ENCODE measurements at regions not wholly inside any gene's neighbourhood (a gene's known extent, or its start where the extent isn't known, plus 50 kb on each side); places are given as distances from the start of the nearest gene placed in this dataset.

DNA sequence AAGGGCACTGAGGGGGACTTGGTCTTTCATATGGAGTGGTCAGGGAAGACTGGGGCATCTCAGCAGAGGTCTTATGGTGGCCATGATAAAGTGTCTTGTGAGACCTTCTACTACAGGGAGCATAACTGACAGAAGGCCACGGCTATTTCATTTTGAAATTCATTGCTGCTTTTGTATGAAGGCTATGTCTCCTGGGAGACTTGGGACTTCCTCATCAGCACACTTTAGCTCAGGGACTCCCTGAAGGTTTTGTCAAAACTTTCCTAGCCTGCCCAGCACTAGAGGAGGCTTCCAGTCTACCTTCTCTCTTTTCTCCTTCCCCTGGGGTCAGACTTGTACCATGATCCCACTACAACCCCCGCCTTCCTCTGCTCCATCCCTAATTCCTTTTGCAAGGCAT lies 77.2 kb upstream of the RASGRF1 start:
- intact Hi-C loops (cut with micrococcal nuclease; ENCODE audit: unreplicated experiment): no loop called here
- Mint-ChIP-seq H3K27me3 (ENCODE audit: unreplicated experiment) (no peaks in the 10 kb centered on the region), H3K36me3 (ENCODE audit: insufficient read depth, unreplicated experiment) (no peaks in the 10 kb centered on the region), H3K4me3 (ENCODE audit: low read depth, unreplicated experiment) (no peak overlapping the region), H3K9me3 (ENCODE audit: low read depth, unreplicated experiment) (no peaks in the 10 kb centered on the region), H3K4me1 (ENCODE audit: low read depth, unreplicated experiment) (peaks cover 27% of the 10 kb centered on the region), H3K27ac (ENCODE audit: unreplicated experiment) (no peak overlapping the region)
- no peak for DNase-seq
- CTCF ChIA-PET: interaction anchor here (1.9 kb wide), 1 partner anchor 10 kb away, joined by 7 read pairs; no protein-coding TSS in a partner anchor
- TF ChIP-seq, protein P1, sequence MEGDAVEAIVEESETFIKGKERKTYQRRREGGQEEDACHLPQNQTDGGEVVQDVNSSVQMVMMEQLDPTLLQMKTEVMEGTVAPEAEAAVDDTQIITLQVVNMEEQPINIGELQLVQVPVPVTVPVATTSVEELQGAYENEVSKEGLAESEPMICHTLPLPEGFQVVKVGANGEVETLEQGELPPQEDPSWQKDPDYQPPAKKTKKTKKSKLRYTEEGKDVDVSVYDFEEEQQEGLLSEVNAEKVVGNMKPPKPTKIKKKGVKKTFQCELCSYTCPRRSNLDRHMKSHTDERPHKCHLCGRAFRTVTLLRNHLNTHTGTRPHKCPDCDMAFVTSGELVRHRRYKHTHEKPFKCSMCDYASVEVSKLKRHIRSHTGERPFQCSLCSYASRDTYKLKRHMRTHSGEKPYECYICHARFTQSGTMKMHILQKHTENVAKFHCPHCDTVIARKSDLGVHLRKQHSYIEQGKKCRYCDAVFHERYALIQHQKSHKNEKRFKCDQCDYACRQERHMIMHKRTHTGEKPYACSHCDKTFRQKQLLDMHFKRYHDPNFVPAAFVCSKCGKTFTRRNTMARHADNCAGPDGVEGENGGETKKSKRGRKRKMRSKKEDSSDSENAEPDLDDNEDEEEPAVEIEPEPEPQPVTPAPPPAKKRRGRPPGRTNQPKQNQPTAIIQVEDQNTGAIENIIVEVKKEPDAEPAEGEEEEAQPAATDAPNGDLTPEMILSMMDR (IDR thresholded peaks at IDR 0.05; ENCODE audit: unreplicated experiment): no peak
- no TSS peak for BruUV-seq (replicated peaks)

GRCh38 chr15:79166311-79166955 lies 75.9 kb upstream of the RASGRF1 start:
- no peaks in the 10 kb centered on the region for H3K27me3 Mint-ChIP-seq (ENCODE audit: unreplicated experiment)
- no peak for DNase-seq
- H3K4me3 Mint-ChIP-seq (ENCODE audit: low read depth, unreplicated experiment): no peak overlapping the region
- CTCF ChIA-PET: interaction anchor here (0.6 to 1.2 kb wide), 2 partner anchors 9 to 162 kb away, joined by 3 to 4 read pairs; no protein-coding TSS in a partner anchor
- no peaks in the 10 kb centered on the region for H3K9me3 Mint-ChIP-seq (ENCODE audit: low read depth, unreplicated experiment)
- no peak overlapping the region for H3K27ac Mint-ChIP-seq (ENCODE audit: unreplicated experiment)
- no peaks in the 10 kb centered on the region for H3K36me3 Mint-ChIP-seq (ENCODE audit: insufficient read depth, unreplicated experiment)
- no TSS peak for BruUV-seq (replicated peaks)
- intact Hi-C loops (cut with micrococcal nuclease; ENCODE audit: unreplicated experiment): no loop called here
- TF ChIP-seq, protein P1 (IDR thresholded peaks at IDR 0.05; ENCODE audit: unreplicated experiment): no peak
- H3K4me1 Mint-ChIP-seq (ENCODE audit: low read depth, unreplicated experiment): peaks cover 23% of the 10 kb centered on the region

- TF ChIP-seq, protein P1 (IDR thresholded peaks at IDR 0.05; ENCODE audit: unreplicated experiment): no peak
- Mint-ChIP-seq H3K9me3 (ENCODE audit: low read depth, unreplicated experiment) (no peaks in the 10 kb centered on the region), H3K27me3 (ENCODE audit: unreplicated experiment) (no peaks in the 10 kb centered on the region), H3K36me3 (ENCODE audit: insufficient read depth, unreplicated experiment) (no peaks in the 10 kb centered on the region), H3K27ac (ENCODE audit: unreplicated experiment) (no peak overlapping the region), H3K4me1 (ENCODE audit: low read depth, unreplicated experiment) (peaks cover 3% of the 10 kb centered on the region), H3K4me3 (ENCODE audit: low read depth, unreplicated experiment) (no peak overlapping the region)
- CTCF ChIA-PET: interaction anchor here (0.7 kb wide), 1 partner anchor 412 kb away, joined by 4 read pairs; no protein-coding TSS in a partner anchor
- intact Hi-C loops (cut with micrococcal nuclease; ENCODE audit: unreplicated experiment): no loop called here
- no peak for DNase-seq
- BruUV-seq (replicated peaks): no TSS peak
These were observed 73.9 kb upstream of the RASGRF1 start for GRCh38 chr15:79164465-79164864.

- Mint-ChIP-seq H3K27me3 (ENCODE audit: unreplicated experiment) (no peaks in the 10 kb centered on the region), H3K27ac (ENCODE audit: unreplicated experiment) (no peak overlapping the region), H3K36me3 (ENCODE audit: insufficient read depth, unreplicated experiment) (no peaks in the 10 kb centered on the region), H3K4me3 (ENCODE audit: low read depth, unreplicated experiment) (no peak overlapping the region), H3K9me3 (ENCODE audit: low read depth, unreplicated experiment) (no peaks in the 10 kb centered on the region), H3K4me1 (ENCODE audit: low read depth, unreplicated experiment) (no peaks in the 10 kb centered on the region)
- TF ChIP-seq, protein P1 (IDR thresholded peaks at IDR 0.05; ENCODE audit: unreplicated experiment): no peak
- no TSS peak for BruUV-seq (replicated peaks)
- intact Hi-C loops (cut with micrococcal nuclease; ENCODE audit: unreplicated experiment): no loop called here
- DNase-seq: no peak
- CTCF ChIA-PET: interaction anchor here (0.7 kb wide), 1 partner anchor 411 kb away, joined by 4 read pairs; no protein-coding TSS in a partner anchor
These were observed 73.5 kb upstream of the RASGRF1 start for GRCh38 chr15:79164043-79164442.

All from Calu3 (cell line).